Esophagus (tissue), 2 donors: ENCODE measurements at regions not wholly inside any gene's neighbourhood (a gene's known extent, or its start where the extent isn't known, plus 50 kb on each side); places are given as distances from the start of the nearest gene placed in this dataset.

Source experiments
- H3K27ac ChIP-seq, 2 donors: one replicate each; pipeline ENCODE4 v1.5.1; 2013; ENCODE audit warnings: low read depth in 2 of 2, mild to moderate bottlenecking in 2 of 2, inconsistent platforms in 1 of 2, low read length in 1 of 2, moderate library complexity in 1 of 2
- H3K27me3 ChIP-seq, 2 donors: one replicate each; pipeline ENCODE4 v1.6.1; 2013; ENCODE audit warnings: low read length in 2 of 2, control low read depth in 1 of 2, mild to moderate bottlenecking in 1 of 2; ENCODE audit not compliant: insufficient read depth in 2 of 2, control insufficient read depth in 1 of 2
- H3K36me3 ChIP-seq, 2 donors: one replicate each; pipeline ENCODE4 v1.6.1; 2013; ENCODE audit warnings: low read length in 1 of 2; ENCODE audit not compliant: control insufficient read depth in 2 of 2, insufficient read depth in 2 of 2
- H3K4me1 ChIP-seq, 2 donors: one replicate each; pipeline ENCODE4 v1.6.1; 2013; ENCODE audit warnings: low read length in 1 of 2; ENCODE audit not compliant: control insufficient read depth in 2 of 2, insufficient read depth in 2 of 2
- H3K4me3 ChIP-seq, 2 donors: one replicate each; pipeline ENCODE4 v1.5.1; 2013; ENCODE audit warnings: low read length in 2 of 2, mild to moderate bottlenecking in 2 of 2, low read depth in 1 of 2, moderate library complexity in 1 of 2
- H3K9me3 ChIP-seq, 2 donors: one replicate each; pipeline ENCODE4 v1.6.1; 2013; ENCODE audit warnings: mild to moderate bottlenecking in 2 of 2, low read depth in 1 of 2, low read length in 1 of 2, moderate library complexity in 1 of 2; ENCODE audit not compliant: control insufficient read depth in 2 of 2, insufficient read depth in 1 of 2
- WGBS, 2 donors: extraction: QIAGEN DNeasy Blood & Tissue Kit; methylation state at CpG; one replicate each; pipeline ENCODE4 v1.1.7; 2013; 5-methylcytosine and 5-hydroxymethylcytosine counted together
- donor health status: healthy with polysubstance abuse.
- donor health status: Bipolar disorder and iron deficiency.

DNA sequence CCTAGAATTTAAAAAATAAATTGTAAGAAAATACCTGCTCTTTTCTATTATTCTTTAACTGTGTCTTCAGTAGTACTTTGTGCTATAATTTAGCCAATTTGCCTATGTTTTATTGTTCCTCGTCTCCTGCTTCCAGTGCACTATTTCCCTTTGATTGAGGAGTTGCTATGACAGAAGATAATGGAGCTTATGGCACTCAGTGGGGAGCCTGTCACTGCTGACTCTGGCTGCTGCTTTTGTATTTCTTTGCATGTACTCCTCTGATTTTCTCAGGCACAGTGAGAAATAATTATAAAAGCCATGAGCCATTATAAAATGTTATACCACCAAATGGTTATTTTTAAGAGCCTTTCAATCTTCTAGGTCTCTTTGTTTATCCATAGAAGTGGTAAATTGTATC lies 1310.8 kb upstream of the SLC39A10 start:
- H3K4me1 ChIP-seq: no peaks in the 10 kb centered on the region
- no peaks in the 10 kb centered on the region for H3K27me3 ChIP-seq
- no peak overlapping the region for H3K27ac ChIP-seq
- H3K36me3 ChIP-seq: no peaks in the 10 kb centered on the region
- WGBS, 2 donors: 45% methylated on average over 1 of the region's 1 CpG
- no peak overlapping the region for H3K4me3 ChIP-seq
- H3K9me3 ChIP-seq: no peaks in the 10 kb centered on the region

DNA sequence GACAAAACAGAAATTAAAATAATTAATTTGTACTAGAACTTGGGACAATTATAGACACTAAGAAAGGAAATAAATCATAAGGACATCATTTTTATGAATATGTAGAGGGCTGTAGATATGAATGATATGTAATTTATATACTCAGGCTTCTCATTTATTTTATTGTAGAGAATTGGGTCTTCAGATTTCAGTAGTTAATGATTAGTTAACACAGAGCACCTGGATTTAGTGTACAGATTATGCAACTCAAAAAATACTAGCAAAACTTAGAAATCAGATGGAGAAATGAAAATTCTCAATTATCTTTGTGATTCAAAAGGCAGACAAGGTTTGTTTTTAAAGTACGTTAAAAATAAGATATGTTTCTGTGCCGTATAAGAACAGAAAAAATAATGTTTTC lies 1311.7 kb upstream of the SLC39A10 start:
- no peaks in the 10 kb centered on the region for H3K27me3 ChIP-seq
- no peaks in the 10 kb centered on the region for H3K4me1 ChIP-seq
- H3K27ac ChIP-seq: no peak overlapping the region
- 76 to 85% methylated on average over 2 of the region's 2 CpGs for WGBS, 2 donors
- no peaks in the 10 kb centered on the region for H3K36me3 ChIP-seq
- no peak overlapping the region for H3K4me3 ChIP-seq
- no peaks in the 10 kb centered on the region for H3K9me3 ChIP-seq

DNA sequence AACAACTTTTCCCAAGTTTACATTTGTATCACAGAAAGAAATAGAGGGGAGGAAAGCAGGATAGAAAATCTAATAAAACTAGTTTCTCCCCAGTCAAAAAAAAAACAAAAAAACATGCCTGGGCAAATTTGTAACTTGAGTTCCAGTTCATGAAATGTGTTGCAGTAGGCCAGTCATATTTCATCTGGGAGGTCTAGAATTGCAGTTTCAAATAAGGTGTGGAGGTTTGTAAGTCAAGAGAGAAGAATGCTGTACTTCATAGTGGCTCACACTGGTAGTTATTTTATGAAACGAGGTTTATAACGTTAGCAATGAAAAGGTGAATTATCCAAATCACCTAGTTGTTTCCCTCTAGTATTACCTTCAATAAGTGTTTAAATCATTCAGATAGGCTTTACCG lies 1313.9 kb upstream of the SLC39A10 start:
- H3K27me3 ChIP-seq: no peaks in the 10 kb centered on the region
- WGBS, 2 donors: 67 to 77% methylated on average over 3 of the region's 3 CpGs
- H3K36me3 ChIP-seq: no peaks in the 10 kb centered on the region
- H3K9me3 ChIP-seq: no peaks in the 10 kb centered on the region
- H3K4me3 ChIP-seq: no peak overlapping the region
- H3K4me1 ChIP-seq: no peaks in the 10 kb centered on the region
- H3K27ac ChIP-seq: no peak overlapping the region

DNA sequence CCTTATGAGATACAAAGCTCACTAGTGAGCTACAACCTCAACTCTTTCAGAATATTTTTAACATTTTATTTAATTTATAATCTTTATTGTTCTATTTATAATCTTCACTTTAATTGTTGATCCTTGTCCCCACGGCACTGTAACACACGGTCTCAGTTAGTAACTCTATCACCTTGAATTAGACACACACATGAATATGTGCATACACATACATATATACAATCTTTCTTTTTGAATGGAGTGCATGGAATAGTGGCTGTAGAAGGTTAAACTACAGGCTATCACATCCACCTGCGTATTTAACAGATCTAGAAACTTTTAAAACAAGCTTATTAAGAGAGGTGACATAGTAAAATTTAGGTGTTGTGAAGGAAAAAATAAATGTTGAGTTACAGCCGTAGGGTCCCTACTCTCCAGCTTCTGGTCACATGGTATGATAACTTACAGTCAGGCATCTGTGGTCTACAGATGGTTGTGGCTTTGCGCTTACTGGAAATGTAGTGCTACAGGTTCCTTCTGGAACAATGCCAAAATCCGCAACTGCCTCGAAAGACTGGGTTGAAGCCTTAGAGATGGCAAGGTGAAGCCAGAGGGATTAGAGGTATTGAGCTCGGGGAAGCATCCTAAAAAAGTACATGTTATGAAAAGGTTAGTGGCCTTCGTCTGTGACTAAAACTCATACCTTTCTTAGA lies 1324.1 kb upstream of the SLC39A10 start:
- Histone ChIP-seq H3K4me3 (no peak overlapping the region), H3K4me1 (no peaks in the 10 kb centered on the region), H3K27me3 (no peaks in the 10 kb centered on the region), H3K27ac (no peak overlapping the region), H3K9me3 (peaks cover 0 to 4% of the 10 kb centered on the region in 2 donors), H3K36me3 (no peaks in the 10 kb centered on the region)
- 70 to 74% methylated on average over 9 of the region's 9 CpGs for WGBS, 2 donors

DNA sequence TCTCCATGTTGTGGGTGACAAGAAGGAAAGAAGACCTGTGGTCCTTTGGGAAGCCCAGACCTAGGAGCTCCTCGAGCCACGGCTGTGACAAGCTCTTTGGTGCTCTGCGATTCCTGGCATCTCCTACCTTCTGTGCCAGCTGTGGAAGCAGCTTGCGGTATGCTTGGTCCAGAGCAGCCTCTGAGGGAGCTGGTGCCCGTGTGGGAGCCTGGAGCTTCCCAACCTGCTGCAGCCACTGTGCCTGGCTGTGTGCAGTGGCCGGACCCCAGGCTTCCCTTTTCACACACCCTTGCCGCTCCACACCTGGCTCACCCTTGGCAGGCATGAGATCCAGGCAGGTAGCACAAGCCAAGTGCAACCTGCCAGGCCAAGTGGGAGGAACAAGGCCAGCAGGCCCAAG lies 1328.6 kb upstream of the SLC39A10 start:
- Histone ChIP-seq H3K27me3 (no peaks in the 10 kb centered on the region), H3K36me3 (no peaks in the 10 kb centered on the region)

DNA sequence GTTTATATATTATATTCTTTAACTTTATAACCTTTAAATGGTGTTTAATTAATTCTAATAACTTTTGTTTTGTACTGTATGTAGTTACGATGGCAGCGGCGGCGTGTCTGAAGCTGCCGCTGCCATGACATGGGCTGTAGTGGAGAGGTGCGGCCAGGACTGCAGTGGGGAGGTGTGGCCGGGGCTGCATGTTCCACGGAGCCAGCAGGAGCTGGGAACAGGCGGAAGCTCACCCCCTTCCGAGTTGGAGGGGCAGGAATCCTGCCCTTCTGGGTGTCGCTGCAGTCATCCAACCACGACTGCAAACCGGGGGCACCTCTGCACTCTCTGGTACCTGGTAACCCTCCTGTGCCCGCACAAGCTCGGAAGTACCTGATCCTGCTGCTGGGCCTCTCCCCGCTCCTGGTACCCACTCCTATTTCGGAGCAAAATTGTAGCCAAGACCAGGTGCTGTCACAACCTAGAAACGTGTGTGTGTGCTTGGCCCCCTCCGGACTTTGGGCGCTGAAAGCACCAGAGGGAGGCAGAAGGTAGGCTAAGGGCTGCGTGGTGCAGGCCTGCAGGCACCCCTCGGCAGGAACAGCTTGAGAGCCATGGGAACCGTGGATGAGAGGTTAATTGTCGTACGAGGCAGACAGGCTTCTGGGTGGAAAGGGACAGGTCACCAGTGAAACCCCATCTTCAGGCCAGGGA lies 1329.7 kb upstream of the SLC39A10 start:
- Histone ChIP-seq H3K27me3 (no peaks in the 10 kb centered on the region), H3K27ac (no peak overlapping the region), H3K9me3 (peaks cover 6 to 13% of the 10 kb centered on the region in 2 donors), H3K36me3 (no peaks in the 10 kb centered on the region), H3K4me3 (no peak overlapping the region), H3K4me1 (no peaks in the 10 kb centered on the region)
- 89 to 90% methylated on average over 25 of the region's 25 CpGs for WGBS, 2 donors

More for the DNA sequence above, 1328.6 kb upstream of the SLC39A10 start:
- H3K4me1 ChIP-seq: no peaks in the 10 kb centered on the region
- H3K9me3 ChIP-seq: peaks cover 6 to 13% of the 10 kb centered on the region in 2 donors
- 86 to 87% methylated on average over 7 of the region's 7 CpGs for WGBS, 2 donors
- H3K27ac ChIP-seq: no peak overlapping the region
- H3K4me3 ChIP-seq: no peak overlapping the region

DNA sequence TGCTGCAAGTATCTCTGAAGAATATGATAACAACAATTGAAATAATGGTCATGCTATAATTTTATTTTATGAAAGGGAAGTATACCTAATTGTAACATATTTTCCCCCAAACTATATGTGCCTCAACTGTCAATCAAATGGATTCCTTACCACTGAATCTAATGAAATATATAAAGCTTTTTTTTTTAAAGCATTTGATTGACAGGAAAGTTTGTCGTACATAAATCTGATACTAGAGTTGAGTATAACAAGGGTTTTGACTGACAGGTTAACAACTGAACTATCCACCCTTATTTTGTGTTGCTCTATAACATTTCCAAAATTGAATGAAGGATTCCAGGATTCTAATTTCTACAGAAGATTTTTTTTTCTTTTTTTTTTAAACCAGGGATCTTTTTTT lies 1333.3 kb upstream of the SLC39A10 start:
- Histone ChIP-seq H3K4me3 (no peak overlapping the region), H3K36me3 (no peaks in the 10 kb centered on the region), H3K9me3 (peaks cover 6 to 13% of the 10 kb centered on the region in 2 donors), H3K27me3 (no peaks in the 10 kb centered on the region), H3K4me1 (no peaks in the 10 kb centered on the region), H3K27ac (no peak overlapping the region)
- 75 to 81% methylated on average over 1 of the region's 1 CpG for WGBS, 2 donors

DNA sequence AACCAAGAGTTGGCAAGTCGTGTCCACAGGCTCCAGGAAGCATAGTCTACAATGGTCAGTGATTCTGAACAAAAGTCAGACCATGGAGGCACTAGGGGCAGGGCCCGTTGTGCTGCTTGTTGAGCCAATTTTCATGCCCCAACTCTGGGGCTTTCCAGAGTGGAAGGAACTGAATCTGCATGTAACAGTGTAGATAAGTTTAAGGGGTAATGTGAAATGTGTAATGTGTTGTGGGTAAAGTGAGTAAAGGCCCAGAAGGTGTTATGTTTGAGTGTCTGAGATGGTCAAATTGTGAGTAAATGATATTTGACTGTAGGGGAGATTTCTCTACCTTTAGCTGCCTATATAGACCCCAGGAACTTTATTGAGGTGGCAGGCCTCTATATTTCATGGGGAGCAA lies 1336.5 kb upstream of the SLC39A10 start:
- WGBS, 2 donors: 63 to 69% methylated on average over 2 of the region's 2 CpGs
- H3K4me1 ChIP-seq: no peaks in the 10 kb centered on the region

DNA sequence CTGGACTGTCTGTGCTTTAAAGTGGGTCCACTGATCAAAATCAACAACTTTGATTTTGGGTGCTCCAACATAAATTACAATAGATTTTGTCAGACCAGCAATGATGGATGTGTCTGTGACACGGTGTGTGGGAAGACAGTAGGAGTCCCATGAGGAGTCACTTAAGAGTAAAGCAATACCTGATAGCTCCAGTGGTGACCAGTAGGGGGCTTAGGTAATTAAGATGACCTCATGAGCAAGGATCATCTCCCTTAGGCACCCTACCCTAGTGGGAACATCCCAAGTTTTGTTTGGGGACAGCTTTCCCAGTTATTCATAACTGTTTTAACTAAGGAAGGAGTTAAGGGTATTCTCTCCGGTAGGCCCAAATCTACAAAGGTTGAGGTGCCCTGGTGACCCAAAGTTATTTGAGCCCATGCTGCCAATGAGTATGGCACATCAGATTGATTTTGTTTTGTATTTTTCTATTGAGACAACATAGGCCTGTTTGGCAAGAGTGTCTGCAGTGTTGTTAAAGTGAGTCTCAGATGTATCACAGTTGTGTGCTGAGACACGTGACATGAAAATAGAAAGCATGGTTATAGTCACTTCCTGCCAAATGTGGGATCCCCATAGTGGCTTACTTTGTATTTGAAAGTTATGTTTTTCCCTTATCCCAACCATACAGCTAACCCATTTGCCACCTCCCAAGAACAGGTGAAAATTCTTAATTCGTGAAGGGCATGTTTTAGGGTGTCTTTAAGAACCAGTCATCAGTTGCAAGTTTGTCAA lies 1337.6 kb upstream of the SLC39A10 start:
- no peaks in the 10 kb centered on the region for H3K9me3 ChIP-seq
- H3K36me3 ChIP-seq: no peaks in the 10 kb centered on the region
- H3K27ac ChIP-seq: no peak overlapping the region
- H3K4me3 ChIP-seq: no peak overlapping the region
- no peaks in the 10 kb centered on the region for H3K27me3 ChIP-seq
- H3K4me1 ChIP-seq: no peaks in the 10 kb centered on the region
- 86% methylated on average over 4 of the region's 4 CpGs for WGBS, 2 donors

More for the DNA sequence above, 1336.5 kb upstream of the SLC39A10 start:
- Histone ChIP-seq H3K27me3 (no peaks in the 10 kb centered on the region), H3K27ac (no peak overlapping the region), H3K36me3 (no peaks in the 10 kb centered on the region), H3K4me3 (no peak overlapping the region), H3K9me3 (no peaks in the 10 kb centered on the region)
